Peyer's patch (tissue), 4 donors: ENCODE measurements at regions not wholly inside any gene's neighbourhood (a gene's known extent, or its start where the extent isn't known, plus 50 kb on each side); places are given as distances from the start of the nearest gene placed in this dataset.

ENCODE experiments used
- POLR2A ChIP-seq, 2 donors: fragments of 450-650 bp; IDR thresholded peaks; one replicate each; pipeline ENCODE4 v1.5.1; 2017; ENCODE audit warnings: antibody characterized with exemption in 2 of 2, mild to moderate bottlenecking in 2 of 2, moderate library complexity in 2 of 2
- TF ChIP-seq, protein P1 (sequence below), 6 experiments: fragments of 450-650 bp in 4 of 6; fragments of 200-600 bp in 2 of 6; sonication (generic) in 1 of 6; IDR thresholded peaks; one replicate each; pipeline ENCODE4 v1.5.1; 2017 to 2019; ENCODE audit warnings: antibody characterized with exemption in 6 of 6, mild to moderate bottlenecking in 3 of 6, moderate library complexity in 1 of 6

DNA sequence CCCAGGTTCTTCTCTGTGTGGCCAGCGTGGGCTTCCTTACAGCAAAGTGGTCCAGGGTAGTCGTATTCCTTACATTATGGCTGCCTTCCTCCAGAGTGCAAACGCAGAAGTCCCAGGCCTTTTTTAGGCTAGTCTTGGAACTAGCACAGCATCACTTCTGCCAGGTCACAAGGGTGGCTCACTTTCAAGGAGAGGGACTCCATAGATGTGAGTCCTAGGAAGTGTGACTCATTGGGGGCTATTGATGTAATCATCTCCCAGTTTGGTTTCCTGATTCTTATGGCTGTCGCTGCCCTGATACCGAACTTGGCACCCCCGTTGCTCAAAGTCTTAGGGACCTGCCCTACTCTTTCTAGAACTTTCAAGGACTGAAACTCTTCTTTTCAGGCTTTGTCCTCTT is 140.0 kb downstream of the DCK start:
- TF ChIP-seq POLR2A (IDR thresholded peaks at IDR 0.05), result no peak
- TF ChIP-seq, protein P1, sequence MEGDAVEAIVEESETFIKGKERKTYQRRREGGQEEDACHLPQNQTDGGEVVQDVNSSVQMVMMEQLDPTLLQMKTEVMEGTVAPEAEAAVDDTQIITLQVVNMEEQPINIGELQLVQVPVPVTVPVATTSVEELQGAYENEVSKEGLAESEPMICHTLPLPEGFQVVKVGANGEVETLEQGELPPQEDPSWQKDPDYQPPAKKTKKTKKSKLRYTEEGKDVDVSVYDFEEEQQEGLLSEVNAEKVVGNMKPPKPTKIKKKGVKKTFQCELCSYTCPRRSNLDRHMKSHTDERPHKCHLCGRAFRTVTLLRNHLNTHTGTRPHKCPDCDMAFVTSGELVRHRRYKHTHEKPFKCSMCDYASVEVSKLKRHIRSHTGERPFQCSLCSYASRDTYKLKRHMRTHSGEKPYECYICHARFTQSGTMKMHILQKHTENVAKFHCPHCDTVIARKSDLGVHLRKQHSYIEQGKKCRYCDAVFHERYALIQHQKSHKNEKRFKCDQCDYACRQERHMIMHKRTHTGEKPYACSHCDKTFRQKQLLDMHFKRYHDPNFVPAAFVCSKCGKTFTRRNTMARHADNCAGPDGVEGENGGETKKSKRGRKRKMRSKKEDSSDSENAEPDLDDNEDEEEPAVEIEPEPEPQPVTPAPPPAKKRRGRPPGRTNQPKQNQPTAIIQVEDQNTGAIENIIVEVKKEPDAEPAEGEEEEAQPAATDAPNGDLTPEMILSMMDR (IDR thresholded peaks at IDR 0.05), result no peak
